Liver (tissue), 8 donors: ENCODE measurements at regions not wholly inside any gene's neighbourhood (a gene's known extent, or its start where the extent isn't known, plus 50 kb on each side); places are given as distances from the start of the nearest gene placed in this dataset.

Experiments
- DNase-seq: peaks from one replicate; pipeline ENCODE4 v3.0.0-alpha.2; 2017; ENCODE audit warnings: low spot score
- H3K27ac ChIP-seq, 2 donors: one replicate each; pipeline ENCODE4 v1.7.0; 2013; ENCODE audit warnings: inconsistent platforms in 2 of 2, low read length in 2 of 2, control low read depth in 1 of 2, low read depth in 1 of 2, mild to moderate bottlenecking in 1 of 2
- H3K27me3 ChIP-seq, 4 donors: one replicate each; pipeline versions ENCODE4 v1.6.1 to v1.7.0; 2013; ENCODE audit warnings: low read length in 3 of 4, inconsistent platforms in 1 of 4, mild to moderate bottlenecking in 1 of 4, moderate library complexity in 1 of 4; ENCODE audit not compliant: control insufficient read depth in 4 of 4, insufficient read depth in 4 of 4
- H3K36me3 ChIP-seq, 4 donors: one replicate each; pipeline versions ENCODE4 v1.6.1 to v1.7.0; 2013; ENCODE audit warnings: low read length in 3 of 4, mild to moderate bottlenecking in 3 of 4, low read depth in 1 of 4, moderate library complexity in 1 of 4; ENCODE audit not compliant: control insufficient read depth in 4 of 4, insufficient read depth in 3 of 4
- H3K4me1 ChIP-seq, 4 donors: one replicate each; pipeline versions ENCODE4 v1.6.1 to v1.7.0; 2013; ENCODE audit warnings: low read length in 3 of 4, mild to moderate bottlenecking in 3 of 4, moderate library complexity in 1 of 4; ENCODE audit not compliant: control insufficient read depth in 4 of 4, insufficient read depth in 4 of 4
- H3K4me3 ChIP-seq, 3 donors: one replicate each; pipeline versions ENCODE4 v1.6.1 to v1.7.0; 2013; ENCODE audit warnings: low read length in 3 of 3, control low read depth in 1 of 3, low read depth in 1 of 3, mild to moderate bottlenecking in 1 of 3
- H3K9ac ChIP-seq, 2 donors: one replicate each; pipeline ENCODE4 v1.7.0; 2013; ENCODE audit warnings: low read length in 2 of 2, mild to moderate bottlenecking in 2 of 2, moderate library complexity in 2 of 2, control low read depth in 1 of 2, low read depth in 1 of 2
- H3K9me3 ChIP-seq, 4 donors: one replicate each; pipeline versions ENCODE4 v1.6.1 to v1.7.0; 2013; ENCODE audit warnings: low read length in 3 of 4; ENCODE audit not compliant: control insufficient read depth in 4 of 4
- ATF3 ChIP-seq: IDR thresholded peaks from 2 replicates; pipeline ENCODE4 v1.6.1; 2016; ENCODE audit warnings: antibody characterized with exemption
- CTCF ChIP-seq: fragments of 150-350 bp; IDR thresholded peaks from 2 replicates; pipeline ENCODE4 v1.5.1; 2017; ENCODE audit warnings: improper control_type of control experiment, low read depth, low read length; ENCODE audit not compliant: missing input control
- FOXA1 ChIP-seq: IDR thresholded peaks from 2 replicates; pipeline ENCODE4 v1.6.1; 2016; ENCODE audit warnings: antibody characterized with exemption
- FOXA2 ChIP-seq: IDR thresholded peaks from 2 replicates; pipeline ENCODE4 v1.6.1; 2016; ENCODE audit warnings: antibody characterized with exemption
- GABPA ChIP-seq, 2 donors: IDR thresholded peaks in 1 of 2; conservative IDR thresholded peaks in 1 of 2; 2 replicates each; pipeline ENCODE4 v1.6.1; 2016; ENCODE audit warnings: antibody characterized with exemption in 2 of 2, mild to moderate bottlenecking in 1 of 2, moderate library complexity in 1 of 2
- HNF4A ChIP-seq, 2 donors: conservative IDR thresholded peaks; 2 replicates each; pipeline ENCODE4 v1.6.1; 2016; ENCODE audit warnings: antibody characterized with exemption in 2 of 2, mild to moderate bottlenecking in 2 of 2
- JUND ChIP-seq, 2 donors: IDR thresholded peaks; 2 replicates each; pipeline ENCODE4 v1.6.1; 2016; ENCODE audit warnings: antibody characterized with exemption in 2 of 2
- MAX ChIP-seq: IDR thresholded peaks from 2 replicates; pipeline ENCODE4 v1.6.1; 2016; ENCODE audit warnings: antibody characterized with exemption
- NR2F2 ChIP-seq: IDR thresholded peaks from 2 replicates; pipeline ENCODE4 v1.6.1; 2016; ENCODE audit warnings: antibody characterized with exemption
- RAD21 ChIP-seq, 2 donors: IDR thresholded peaks; 2 replicates each; pipeline ENCODE4 v1.6.1; 2016; ENCODE audit warnings: antibody characterized with exemption in 2 of 2, mild to moderate bottlenecking in 2 of 2
- REST ChIP-seq: IDR thresholded peaks from 2 replicates; pipeline ENCODE4 v1.6.1; 2016; ENCODE audit warnings: antibody characterized with exemption, mild to moderate bottlenecking
- RXRA ChIP-seq, 2 donors: IDR thresholded peaks; 2 replicates each; pipeline ENCODE4 v1.6.1; 2017 to 2018; ENCODE audit warnings: antibody characterized with exemption in 2 of 2, mild to moderate bottlenecking in 1 of 2
- SP1 ChIP-seq: IDR thresholded peaks from 2 replicates; pipeline ENCODE4 v1.6.1; 2018; ENCODE audit warnings: antibody characterized with exemption, mild to moderate bottlenecking
- TAF1 ChIP-seq: conservative IDR thresholded peaks from 2 replicates; pipeline ENCODE4 v1.6.1; 2016; ENCODE audit warnings: antibody characterized with exemption, mild to moderate bottlenecking
- YY1 ChIP-seq: IDR thresholded peaks from 2 replicates; pipeline ENCODE4 v1.6.1; 2016; ENCODE audit warnings: antibody characterized with exemption, mild to moderate bottlenecking
- WGBS: extraction: QIAGEN DNeasy Blood & Tissue Kit; methylation state at CpG from one replicate; pipeline ENCODE4 v1.1.7; 2013; 5-methylcytosine and 5-hydroxymethylcytosine counted together
- TF ChIP-seq, protein P1 (sequence below): IDR thresholded peaks from 2 replicates; pipeline ENCODE4 v1.6.1; 2016; ENCODE audit warnings: antibody characterized with exemption
- donor health status: healthy.
- donor health status: healthy.
- donor health status: healthy.
- donor health status: healthy.
- donor health status: healthy.

DNA sequence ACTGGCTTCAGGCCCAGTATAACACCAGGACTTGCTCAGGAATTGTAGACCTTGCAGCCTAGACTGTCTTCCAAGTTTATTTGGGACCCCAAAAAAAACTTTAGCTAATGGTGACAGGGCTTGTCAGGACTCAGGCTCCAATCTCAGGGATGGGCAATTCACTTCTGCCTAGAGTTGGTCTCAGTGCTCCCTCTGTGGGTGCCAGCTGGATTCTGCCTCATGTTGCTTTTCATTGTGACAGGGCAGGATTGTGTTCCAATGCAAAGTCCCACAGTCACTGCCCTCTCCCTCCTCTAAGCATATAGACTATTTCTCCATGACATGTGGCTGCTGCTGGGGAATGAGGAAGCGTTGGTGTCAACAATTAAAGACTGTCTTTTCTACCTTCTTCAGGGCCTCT is 174.7 kb downstream of the CYLC2 start:
- TF ChIP-seq RAD21 (IDR thresholded peaks at IDR 0.05), result no peak
- TF ChIP-seq JUND (IDR thresholded peaks at IDR 0.05), result no peak
- TF ChIP-seq MAX, result no peak
- no peak for TF ChIP-seq HNF4A (conservative IDR thresholded peaks at IDR 0.05)
- TF ChIP-seq ATF3, result no peak
- no peak for TF ChIP-seq NR2F2
- no peaks in the 10 kb centered on the region for H3K27me3 ChIP-seq
- no peaks in the 10 kb centered on the region for H3K4me1 ChIP-seq
- H3K9me3 ChIP-seq, result peaks cover 0 to 4% (median 0%) of the 10 kb centered on the region in 4 donors
- H3K4me3 ChIP-seq, result no peak overlapping the region
- H3K27ac ChIP-seq, result no peak overlapping the region
- H3K36me3 ChIP-seq, result no peaks in the 10 kb centered on the region
- no peak for DNase-seq
- no peak overlapping the region for H3K9ac ChIP-seq
- 54% methylated on average over 1 of the region's 1 CpG for WGBS

GRCh38 chr9:103183701-103184171 is 188.6 kb downstream of the CYLC2 start:
- Histone ChIP-seq H3K36me3 (no peaks in the 10 kb centered on the region), H3K4me3 (no peak overlapping the region), H3K27me3 (no peaks in the 10 kb centered on the region), H3K27ac (no peak overlapping the region), H3K4me1 (no peaks in the 10 kb centered on the region), H3K9ac (no peak overlapping the region), H3K9me3 (no peaks in the 10 kb centered on the region)
- no peak for DNase-seq
- 68% methylated on average over 6 of the region's 6 CpGs for WGBS
- no peak for TF ChIP-seq CTCF
- no peak for TF ChIP-seq GABPA (IDR thresholded peaks at IDR 0.05 in 1 of 2, conservative IDR thresholded peaks at IDR 0.05 in 1 of 2)
- no peak for TF ChIP-seq SP1
- TF ChIP-seq YY1, result no peak
- TF ChIP-seq FOXA2, result no peak
- TF ChIP-seq REST, result no peak
- no peak for TF ChIP-seq TAF1
- no peak for TF ChIP-seq HNF4A (conservative IDR thresholded peaks at IDR 0.05)
- no peak for TF ChIP-seq FOXA1
- TF ChIP-seq MAX, result no peak
- TF ChIP-seq RAD21 (IDR thresholded peaks at IDR 0.05), result no peak
- no peak for TF ChIP-seq ATF3
- TF ChIP-seq, protein P1, sequence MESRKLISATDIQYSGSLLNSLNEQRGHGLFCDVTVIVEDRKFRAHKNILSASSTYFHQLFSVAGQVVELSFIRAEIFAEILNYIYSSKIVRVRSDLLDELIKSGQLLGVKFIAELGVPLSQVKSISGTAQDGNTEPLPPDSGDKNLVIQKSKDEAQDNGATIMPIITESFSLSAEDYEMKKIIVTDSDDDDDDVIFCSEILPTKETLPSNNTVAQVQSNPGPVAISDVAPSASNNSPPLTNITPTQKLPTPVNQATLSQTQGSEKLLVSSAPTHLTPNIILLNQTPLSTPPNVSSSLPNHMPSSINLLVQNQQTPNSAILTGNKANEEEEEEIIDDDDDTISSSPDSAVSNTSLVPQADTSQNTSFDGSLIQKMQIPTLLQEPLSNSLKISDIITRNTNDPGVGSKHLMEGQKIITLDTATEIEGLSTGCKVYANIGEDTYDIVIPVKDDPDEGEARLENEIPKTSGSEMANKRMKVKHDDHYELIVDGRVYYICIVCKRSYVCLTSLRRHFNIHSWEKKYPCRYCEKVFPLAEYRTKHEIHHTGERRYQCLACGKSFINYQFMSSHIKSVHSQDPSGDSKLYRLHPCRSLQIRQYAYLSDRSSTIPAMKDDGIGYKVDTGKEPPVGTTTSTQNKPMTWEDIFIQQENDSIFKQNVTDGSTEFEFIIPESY, result no peak
- no peak for TF ChIP-seq RXRA (IDR thresholded peaks at IDR 0.05)
